PC-3 (cell line): ENCODE measurements at regions not wholly inside any gene's neighbourhood (a gene's known extent, or its start where the extent isn't known, plus 50 kb on each side); places are given as distances from the start of the nearest gene placed in this dataset.

Experiments used
- ATAC-seq: fragments of 200-7000 bp; cut with Tn5 transposase; 2 replicates; pipeline ENCODE4 v1.9.1; 2020; ENCODE audit warnings: mild to moderate bottlenecking, moderate library complexity
- BruUV-seq: library from RNA; stranded (reverse); fragments of 400-500 nt; replicated peaks from 2 replicates; lab custom pipeline; 2021; lab: Mats Ljungman, UMichigan
- CTCF ChIA-PET: fragments of 300-600 bp; sonication (Branson Sonifier 250); formaldehyde crosslinking; loops from one replicate; lab custom pipeline; 2022; ENCODE audit warnings: antibody characterized with exemption; lab: Charles Lee
- POLR2A ChIA-PET: fragments of 300-600 bp; sonication (Branson Sonifier 250); formaldehyde crosslinking; loops from one replicate; lab custom pipeline; 2022; ENCODE audit warnings: antibody characterized with exemption; ENCODE audit not compliant: unreplicated experiment; lab: Charles Lee
- DNase-seq: peaks from one replicate; pipeline ENCODE4 v3.0.0-alpha.2; 2015
- H2AFZ ChIP-seq: fragments of 300-600 bp; sonication (generic); 2 replicates; pipeline ENCODE4 v1.6.0; 2016; ENCODE audit warnings: antibody characterized with exemption, low read length
- H3F3A ChIP-seq: fragments of 300-600 bp; sonication (generic); one replicate; pipeline ENCODE4 v1.6.0; 2017; ENCODE audit warnings: antibody characterized with exemption, low read length, control low read depth, mild to moderate bottlenecking; ENCODE audit not compliant: unreplicated experiment
- H3K27ac ChIP-seq: fragments of 300-600 bp; sonication (generic); 2 replicates; pipeline ENCODE4 v1.5.1; 2016; ENCODE audit warnings: mild to moderate bottlenecking, low read length
- H3K27me3 ChIP-seq: fragments of 300-600 bp; sonication (generic); 2 replicates; pipeline ENCODE4 v1.6.1; 2016; ENCODE audit warnings: low read length, mixed read lengths
- H3K36me3 ChIP-seq: fragments of 300-600 bp; sonication (generic); 2 replicates; pipeline ENCODE4 v1.6.1; 2016; ENCODE audit warnings: low read depth, mixed run types, low read length, mixed read lengths
- H3K4me1 ChIP-seq: fragments of 300-600 bp; sonication (generic); 2 replicates; pipeline ENCODE4 v1.5.1; 2016; ENCODE audit warnings: low read length; ENCODE audit not compliant: insufficient read depth
- H3K4me2 ChIP-seq: fragments of 300-600 bp; sonication (generic); 2 replicates; pipeline ENCODE4 v1.6.0; 2016; ENCODE audit warnings: low read length
- H3K4me3 ChIP-seq: fragments of 300-600 bp; sonication (generic); 2 replicates; pipeline ENCODE4 v1.5.1; 2016; ENCODE audit warnings: mild to moderate bottlenecking, low read length, mixed read lengths
- H3K79me2 ChIP-seq: fragments of 300-600 bp; sonication (generic); 2 replicates; pipeline ENCODE4 v1.6.1; 2017; ENCODE audit warnings: low read length, mixed read lengths
- H3K9ac ChIP-seq: fragments of 300-600 bp; sonication (generic); 2 replicates; pipeline ENCODE4 v1.6.0; 2016; ENCODE audit warnings: mild to moderate bottlenecking, low read length
- H3K9me2 ChIP-seq: fragments of 300-600 bp; sonication (generic); replicated peaks from 2 replicates; pipeline ENCODE4 v1.6.1; 2016; ENCODE audit warnings: mixed run types, low read length, mixed read lengths
- H3K9me3 ChIP-seq: fragments of 300-600 bp; sonication (generic); 2 replicates; pipeline ENCODE4 v1.6.1; 2016; ENCODE audit warnings: low read length, mixed read lengths
- H4K20me1 ChIP-seq: fragments of 300-600 bp; sonication (generic); 2 replicates; pipeline ENCODE4 v1.6.1; 2016; ENCODE audit warnings: low read length, mixed read lengths
- CTCF ChIP-seq: fragments of 300-600 bp; sonication (generic); conservative IDR thresholded peaks from 2 replicates; pipeline ENCODE4 v1.5.1; 2017; ENCODE audit warnings: antibody characterized with exemption, low read depth, mild to moderate bottlenecking, low read length
- EZH2 ChIP-seq: fragments of 300-600 bp; sonication (generic); IDR thresholded peaks from one replicate; pipeline ENCODE4 v1.6.1; 2017; ENCODE audit warnings: antibody characterized with exemption, mild to moderate bottlenecking, low read length; ENCODE audit not compliant: unreplicated experiment
- EZH2phosphoT487 ChIP-seq: fragments of 300-600 bp; sonication (generic); IDR thresholded peaks from 2 replicates; pipeline ENCODE4 v1.6.1; 2018; ENCODE audit warnings: mild to moderate bottlenecking, antibody characterized with exemption, low read length, borderline replicate concordance
- intact Hi-C: fragments of 100-400 bp; cut with micrococcal nuclease; formaldehyde crosslinking; loops from 2 replicates; pipeline ENCODE4 v1.9.0; 2023

DNA sequence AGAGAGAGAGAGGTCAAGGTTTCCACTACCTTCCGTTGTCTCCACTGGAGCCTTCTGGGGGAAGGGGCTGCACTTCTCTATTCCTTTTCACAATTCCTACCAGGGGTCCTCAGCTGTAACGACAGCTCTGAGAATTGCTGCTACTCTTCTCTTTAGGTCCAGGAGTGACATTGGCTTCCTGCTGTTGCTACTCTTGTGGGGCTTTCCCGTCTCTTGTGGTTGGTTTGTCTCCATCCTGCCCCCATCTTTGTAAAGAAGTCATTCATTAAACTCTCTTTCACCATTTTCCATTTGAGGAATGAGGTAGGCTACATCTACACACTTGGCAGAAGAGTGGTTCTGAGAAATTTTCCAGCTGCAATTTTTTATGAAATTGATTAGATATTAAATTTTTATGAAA lies 238.8 kb upstream of the LYZL1 start:
- H3F3A ChIP-seq = no peaks in the 10 kb centered on the region
- no TSS peak for BruUV-seq
- ATAC-seq (no peak), DNase-seq (no peak)
- ChIA-PET CTCF (no interaction called here), POLR2A (no interaction called here)
- no peaks in the 10 kb centered on the region for H3K9me2 ChIP-seq
- no peaks in the 10 kb centered on the region for H3K27me3 ChIP-seq
- no peaks in the 10 kb centered on the region for H3K36me3 ChIP-seq
- H3K27ac ChIP-seq = no peak overlapping the region
- H3K9me3 ChIP-seq = no peaks in the 10 kb centered on the region
- TF ChIP-seq EZH2phosphoT487 (no peak), CTCF (no peak), EZH2 (no peak)
- no peak overlapping the region for H2AFZ ChIP-seq
- H3K79me2 ChIP-seq = no peaks in the 10 kb centered on the region
- H3K4me1 ChIP-seq = no peaks in the 10 kb centered on the region
- H3K4me2 ChIP-seq = no peak overlapping the region
- no peaks in the 10 kb centered on the region for H4K20me1 ChIP-seq
- no peak overlapping the region for H3K9ac ChIP-seq
- intact Hi-C loops = no loop called here
- H3K4me3 ChIP-seq = no peak overlapping the region

- Histone ChIP-seq H3K4me1 (no peaks in the 10 kb centered on the region), H3K4me2 (no peak overlapping the region), H3K27ac (no peak overlapping the region), H3K9me2 (no peaks in the 10 kb centered on the region), H3K9me3 (no peaks in the 10 kb centered on the region), H2AFZ (no peak overlapping the region), H3K4me3 (no peak overlapping the region), H4K20me1 (no peaks in the 10 kb centered on the region), H3K36me3 (no peaks in the 10 kb centered on the region), H3F3A (no peaks in the 10 kb centered on the region), H3K9ac (no peak overlapping the region), H3K27me3 (no peaks in the 10 kb centered on the region), H3K79me2 (no peaks in the 10 kb centered on the region)
- intact Hi-C loops = no loop called here
- POLR2A ChIA-PET = no interaction called here
- no peak for ATAC-seq
- no TSS peak for BruUV-seq
- DNase-seq = no peak
- TF ChIP-seq EZH2phosphoT487 = no peak
- no peak for TF ChIP-seq CTCF
- no peak for TF ChIP-seq EZH2
- CTCF ChIA-PET = no interaction called here
Measured at GRCh38 chr10:29055101-29055500, 233.8 kb upstream of the LYZL1 start.

GRCh38 chr10:29056729-29057128 lies 232.1 kb upstream of the LYZL1 start:
- H3K36me3 ChIP-seq = no peaks in the 10 kb centered on the region
- no peak for TF ChIP-seq EZH2phosphoT487
- TF ChIP-seq CTCF = no peak
- TF ChIP-seq EZH2 = no peak
- POLR2A ChIA-PET = no interaction called here
- no TSS peak for BruUV-seq
- H3K9me3 ChIP-seq = no peaks in the 10 kb centered on the region
- H3K9ac ChIP-seq = no peak overlapping the region
- H3K79me2 ChIP-seq = no peaks in the 10 kb centered on the region
- H4K20me1 ChIP-seq = no peaks in the 10 kb centered on the region
- no peak overlapping the region for H3K4me2 ChIP-seq
- no peak for ATAC-seq
- no peaks in the 10 kb centered on the region for H3K9me2 ChIP-seq
- CTCF ChIA-PET = no interaction called here
- H3K4me1 ChIP-seq = peaks cover 1% of the 10 kb centered on the region; the same call in 1 of the 2 replicates
- no peaks in the 10 kb centered on the region for H3F3A ChIP-seq
- H2AFZ ChIP-seq = no peak overlapping the region
- intact Hi-C loops = no loop called here
- H3K4me3 ChIP-seq = no peak overlapping the region
- H3K27ac ChIP-seq = no peak overlapping the region
- H3K27me3 ChIP-seq = no peaks in the 10 kb centered on the region
- DNase-seq = no peak
